ENCODE measurements at regions not wholly inside any gene's neighbourhood (a gene's known extent, or its start where the extent isn't known, plus 50 kb on each side); places are given as distances from the start of the nearest gene placed in this dataset.

DNA sequence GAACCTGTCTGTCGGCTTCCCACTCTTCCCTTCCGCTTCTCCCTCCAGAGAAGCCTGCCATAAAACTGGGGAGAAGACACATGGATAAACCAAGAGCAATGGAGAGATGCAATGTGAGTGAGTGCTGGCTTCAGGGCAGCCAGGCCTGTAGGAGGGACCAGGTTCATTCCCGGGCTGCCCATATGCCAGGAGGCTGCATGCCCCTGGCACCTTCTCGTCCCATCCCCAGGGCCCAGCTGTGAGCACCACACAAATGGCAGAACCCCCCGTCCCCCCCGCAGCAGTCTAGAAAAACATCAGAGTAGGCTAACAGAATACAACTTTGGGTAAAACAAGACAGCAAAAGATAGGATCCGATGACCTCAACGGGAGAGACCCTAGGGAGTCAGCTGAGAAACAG is 341.3 kb upstream of the SHH start:
- no peak for DNase-seq (ENCODE audit: low spot score)

DNA sequence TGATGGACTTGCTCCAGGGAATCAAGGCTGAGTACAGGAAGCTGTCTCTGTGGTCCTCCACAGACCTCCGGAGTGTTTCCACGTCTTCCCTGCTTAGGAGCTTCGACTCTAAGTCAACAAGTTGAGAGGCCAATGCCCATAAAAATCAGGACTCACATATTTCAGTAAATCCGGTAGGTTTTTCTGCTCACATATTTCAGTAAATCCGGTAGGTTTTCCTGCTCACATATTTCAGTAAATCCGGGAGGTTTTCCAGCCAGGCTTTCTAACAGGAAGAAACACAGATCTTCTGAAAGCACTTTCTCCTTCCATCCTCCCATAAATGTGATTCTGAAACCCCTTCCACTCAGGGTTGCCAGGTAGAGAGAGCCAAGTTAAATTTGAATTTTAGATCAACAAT is 340.1 kb upstream of the SHH start:
- DNase-seq (ENCODE audit: low spot score) = no peak

DNA sequence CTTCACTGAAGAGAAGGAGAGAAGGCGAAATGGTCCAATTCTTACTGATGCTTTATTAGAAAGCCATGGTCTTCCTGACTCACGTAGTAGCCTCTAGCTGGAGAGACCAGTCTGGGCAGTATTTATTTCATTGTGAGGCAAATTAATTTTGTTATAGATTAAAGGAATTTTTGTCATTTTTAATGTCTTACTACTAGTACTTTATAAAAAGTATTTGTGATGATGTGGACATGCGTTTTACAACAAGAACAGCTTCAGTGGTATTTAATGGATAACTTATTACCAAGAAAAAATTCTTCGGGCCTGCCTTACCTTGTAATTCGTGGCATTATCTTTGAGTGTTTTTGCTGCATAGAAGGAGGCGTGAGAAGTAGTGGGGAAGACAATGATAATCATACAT is 339.4 kb upstream of the SHH start:
- no peak for DNase-seq (ENCODE audit: low spot score)

- DNase-seq (ENCODE audit: low spot score) = no peak
Observed at GRCh38 chr7:156151078-156151477, 338.8 kb upstream of the SHH start.

- DNase-seq (ENCODE audit: low spot score) = no peak
Observed at GRCh38 chr7:156148995-156149394, 336.7 kb upstream of the SHH start.

- no peak for DNase-seq (ENCODE audit: low spot score)
Observed at GRCh38 chr7:156148547-156148946, 336.3 kb upstream of the SHH start.

GRCh38 chr7:156147756-156148504 is 335.7 kb upstream of the SHH start:
- no peak for DNase-seq (ENCODE audit: low spot score)

DNA sequence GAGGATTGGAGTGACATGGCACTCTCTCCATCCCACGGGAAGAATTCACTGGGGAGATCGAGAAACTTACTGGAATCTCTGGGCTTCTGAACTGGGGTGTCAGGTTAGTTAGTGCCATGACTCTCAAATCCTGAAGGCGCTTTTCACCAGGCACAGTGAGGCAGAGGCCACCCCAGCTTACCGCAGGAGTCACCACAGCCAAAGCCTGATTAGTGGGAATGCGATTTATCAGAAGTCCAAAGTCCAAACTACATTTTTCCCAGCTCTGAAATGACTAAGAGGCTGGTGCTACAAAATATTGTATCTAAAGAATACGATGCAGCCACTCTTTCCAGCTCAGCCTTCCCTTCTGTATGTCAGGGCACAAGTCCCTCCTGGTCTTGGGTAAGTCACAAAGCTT is 334.8 kb upstream of the SHH start:
- no peak for DNase-seq (ENCODE audit: low spot score)

DNA sequence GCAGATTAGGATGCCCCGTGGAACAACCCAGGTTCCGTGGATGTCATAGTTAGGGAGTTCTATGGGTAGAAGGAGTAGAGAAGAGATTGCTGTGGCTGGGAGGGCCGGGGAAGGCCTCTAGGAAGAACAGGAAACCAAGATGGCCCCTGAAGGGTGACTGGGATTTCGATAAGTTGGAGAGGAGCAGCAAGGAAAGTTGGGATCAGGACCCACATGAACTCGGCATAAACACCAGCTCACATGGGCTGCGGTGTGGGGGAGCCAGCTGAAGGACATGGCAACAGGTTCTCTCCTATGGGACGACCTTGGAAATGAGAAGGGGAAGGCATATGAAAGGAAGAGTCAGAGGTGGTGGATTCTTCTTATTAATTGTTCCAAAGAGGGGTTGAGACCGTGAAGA is 333.7 kb upstream of the SHH start:
- no peak for DNase-seq (ENCODE audit: low spot score)

DNA sequence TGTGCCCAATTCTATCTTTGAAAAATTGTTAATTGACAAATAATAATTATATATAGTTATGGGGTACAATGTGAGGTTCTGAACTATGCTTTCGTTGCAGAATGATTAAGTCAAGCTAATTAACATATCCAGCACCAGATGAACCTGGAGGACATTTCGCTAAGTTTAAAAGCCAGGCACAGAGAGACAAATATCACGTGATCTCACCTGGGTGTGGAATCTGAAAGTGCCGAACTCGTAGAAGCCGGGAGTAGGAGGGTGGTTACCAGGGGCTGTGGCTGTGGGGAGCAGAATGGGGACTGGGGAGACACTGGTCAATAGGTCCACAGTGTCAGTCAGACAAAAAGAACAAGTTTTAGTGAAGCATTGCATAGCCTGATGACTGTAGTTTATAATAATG is 332.9 kb upstream of the SHH start:
- DNase-seq (ENCODE audit: low spot score) = no peak

DNA sequence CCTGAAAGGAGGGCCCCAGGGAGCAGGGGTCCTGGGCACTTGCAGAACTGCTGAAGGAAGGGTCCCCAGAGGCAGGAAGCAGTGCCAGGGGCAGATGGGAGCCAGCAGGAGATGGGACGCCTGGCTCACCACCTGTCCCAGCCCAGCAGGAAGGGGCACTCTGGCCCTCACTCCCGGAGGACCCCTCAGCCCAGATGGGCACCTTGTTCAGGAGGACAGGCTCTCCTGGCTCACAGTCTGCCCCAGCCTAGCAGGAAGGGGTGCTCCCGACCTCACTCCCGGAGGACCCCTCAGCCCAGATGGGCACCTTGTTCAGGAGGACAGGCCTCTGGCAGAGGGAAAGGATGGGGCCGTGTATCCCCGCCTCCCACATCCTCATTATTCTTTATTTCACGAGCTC is 331.4 kb upstream of the SHH start:
- DNase-seq (ENCODE audit: low spot score) = no peak

DNA sequence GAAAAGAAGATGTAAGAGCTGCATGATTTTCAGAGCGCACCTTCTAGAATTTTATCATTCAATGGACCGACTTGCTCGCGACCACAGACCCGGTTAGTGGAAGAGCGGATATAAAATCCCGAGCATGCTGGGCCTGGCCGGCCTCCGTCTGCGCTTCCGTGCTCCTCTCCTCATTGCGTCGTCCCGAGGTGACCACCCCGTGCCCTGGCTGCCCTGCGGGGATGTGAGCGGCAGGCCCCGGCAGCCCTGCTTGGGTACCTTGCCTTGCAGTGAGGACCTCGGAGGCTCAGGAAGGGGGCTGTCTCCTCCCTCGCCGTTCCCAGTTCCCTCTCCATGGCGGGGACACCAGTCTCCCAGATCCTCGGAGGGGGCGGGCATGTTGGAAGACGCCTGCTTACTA is 330.9 kb upstream of the SHH start:
- DNase-seq (ENCODE audit: low spot score) = no peak

- DNase-seq (ENCODE audit: low spot score) = no peak
Observed at GRCh38 chr7:156141941-156142340, 329.7 kb upstream of the SHH start.

GRCh38 chr7:156140896-156141295 is 328.6 kb upstream of the SHH start:
- no peak for DNase-seq (ENCODE audit: low spot score)

GRCh38 chr7:156140447-156140846 is 328.2 kb upstream of the SHH start:
- DNase-seq (ENCODE audit: low spot score) = no peak

DNA sequence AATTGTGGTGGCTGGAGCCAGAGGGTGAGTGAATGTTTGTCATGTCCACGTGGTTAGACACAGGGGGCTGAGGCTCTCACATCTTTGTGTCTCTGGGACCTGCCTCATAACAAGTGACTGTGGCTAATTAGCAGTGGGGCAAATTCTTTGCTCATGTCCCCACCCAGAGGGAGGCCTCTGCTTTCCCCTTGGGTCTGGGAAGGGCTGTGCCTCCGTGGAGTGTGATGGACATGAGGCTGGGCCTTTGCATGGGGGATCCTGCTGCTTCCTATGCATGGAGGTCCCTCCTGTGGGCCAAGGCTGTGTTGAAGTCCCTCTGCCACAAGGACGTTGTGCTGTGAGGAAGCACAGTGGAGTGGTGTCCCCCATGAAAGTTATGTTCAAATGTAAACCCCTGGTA is 327.4 kb upstream of the SHH start:
- no peak for DNase-seq (ENCODE audit: low spot score)

GRCh38 chr7:156139112-156139511 is 326.8 kb upstream of the SHH start:
- no peak for DNase-seq (ENCODE audit: low spot score)

GRCh38 chr7:156131881-156132280 is 319.6 kb upstream of the SHH start:
- DNase-seq (ENCODE audit: low spot score) = no peak

DNA sequence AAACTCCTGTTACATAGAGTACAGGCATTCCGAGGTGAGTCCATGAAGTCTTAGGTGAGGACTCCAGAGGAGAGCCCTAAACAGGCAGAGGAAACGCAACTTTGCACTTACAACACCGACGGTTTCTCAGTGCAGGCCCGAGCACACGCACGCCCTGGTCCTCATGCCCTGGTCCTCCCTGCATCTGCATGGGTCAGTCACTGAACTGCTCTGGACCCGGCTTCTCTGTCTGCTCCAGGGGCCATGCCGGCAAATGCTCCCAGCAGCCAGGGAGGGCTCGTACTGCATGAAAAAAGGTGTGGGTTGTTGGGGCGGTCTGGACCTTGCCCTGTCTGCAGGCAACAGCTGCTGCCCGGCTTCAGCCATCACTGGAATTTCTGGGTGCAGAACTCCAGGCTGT is 317.3 kb upstream of the SHH start:
- no peak for DNase-seq (ENCODE audit: low spot score)

- DNase-seq (ENCODE audit: low spot score) = no peak
Observed at GRCh38 chr7:156128496-156128895, 316.2 kb upstream of the SHH start.

DNA sequence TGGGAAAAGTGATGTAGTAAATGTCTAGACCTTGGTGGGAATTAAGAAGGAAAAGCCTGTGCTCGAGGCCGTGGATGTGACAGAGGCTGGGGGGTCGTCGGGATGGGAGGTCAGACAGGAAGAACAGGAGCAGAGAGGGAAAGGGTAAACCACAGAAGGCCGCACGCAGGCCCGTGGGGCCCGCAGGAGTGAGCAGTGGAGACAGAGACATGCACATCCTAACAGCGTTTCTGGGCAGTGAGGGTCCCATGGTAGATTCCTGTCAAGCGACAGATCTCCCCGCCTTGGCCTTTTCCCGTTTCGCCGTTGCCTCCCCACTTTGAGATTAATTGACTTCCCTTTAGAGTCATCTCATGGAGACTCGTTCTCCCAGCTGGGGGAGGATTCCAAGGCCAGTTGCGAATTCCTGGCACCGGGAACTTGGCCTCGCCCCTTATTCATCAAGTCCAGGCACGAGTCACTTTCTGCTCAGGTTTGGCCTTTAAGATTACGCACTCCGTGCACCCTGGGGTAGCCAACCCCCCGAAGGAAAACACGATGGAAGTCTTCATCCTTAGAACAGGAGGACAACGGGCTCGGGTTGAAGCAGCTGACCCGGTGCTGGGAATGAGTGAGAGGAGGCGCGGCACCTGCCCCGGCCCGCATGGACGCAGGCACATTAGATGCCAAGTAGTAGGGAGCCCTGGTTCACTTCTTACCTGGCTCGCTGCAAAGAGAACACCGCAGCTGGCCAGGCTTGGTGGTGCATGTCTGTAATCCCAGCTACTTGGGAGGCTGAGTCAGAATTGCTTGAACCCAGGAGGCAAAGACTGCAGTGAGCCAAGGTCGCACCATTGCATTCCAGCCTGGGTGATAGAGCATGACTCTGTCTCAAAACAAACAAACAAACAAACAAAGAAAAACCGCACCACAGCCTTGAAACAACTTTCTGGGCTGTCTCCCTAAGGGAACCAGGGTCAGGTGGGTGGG is 315.2 kb upstream of the SHH start:
- DNase-seq (ENCODE audit: low spot score) = no peak

DNA sequence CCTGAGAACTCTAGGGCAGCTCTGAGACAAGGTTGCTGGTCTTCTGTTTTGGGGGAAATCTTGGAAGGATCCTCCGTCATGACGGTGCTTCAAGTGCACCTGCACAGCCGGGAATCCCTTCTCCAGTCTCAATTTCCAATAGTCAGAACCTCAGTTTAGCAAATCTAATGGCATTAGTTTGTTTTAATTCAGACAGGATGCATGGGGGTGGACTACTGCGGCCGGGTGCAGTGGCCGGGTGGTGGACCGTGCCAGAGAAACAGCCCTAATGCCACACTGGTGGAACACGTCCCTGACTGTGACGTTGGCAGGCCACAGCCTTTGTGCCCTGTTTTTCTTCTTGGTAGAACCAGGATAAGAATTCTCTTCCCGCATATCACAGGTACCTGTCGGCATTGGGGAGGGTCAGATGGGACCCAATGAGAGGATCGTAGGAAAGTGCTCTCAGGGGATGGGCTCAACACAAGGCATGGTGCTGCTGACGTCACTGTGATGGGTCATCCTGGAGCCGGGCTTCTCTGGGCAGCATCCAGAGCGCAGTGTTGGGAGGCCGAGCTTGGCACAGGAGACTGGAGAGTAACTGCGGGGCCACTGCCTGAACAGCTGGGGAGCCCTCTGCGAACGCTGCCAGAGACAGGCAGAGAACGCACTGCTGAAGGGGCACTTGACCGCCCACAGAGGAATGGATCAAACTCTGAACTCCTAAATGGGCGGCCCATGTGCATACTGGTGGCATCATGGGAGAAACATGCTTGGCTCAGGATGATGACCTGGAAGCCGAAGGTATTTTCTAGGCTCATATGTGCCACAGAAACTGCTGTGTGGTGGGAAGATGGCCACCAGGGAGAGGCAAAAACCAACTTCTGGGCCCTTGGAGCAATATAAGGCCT is 313.8 kb upstream of the SHH start:
- DNase-seq (ENCODE audit: low spot score) = no peak

Measured in globus pallidus (tissue), 1 donor.